HG03342 (cell line): ENCODE measurements at regions not wholly inside any gene's neighbourhood (a gene's known extent, or its start where the extent isn't known, plus 50 kb on each side); places are given as distances from the start of the nearest gene placed in this dataset.

Source experiments
- ATAC-seq: cut with Tn5 transposase; IDR thresholded peaks from one replicate; pipeline ENCODE4 v1.9.1; 2021; ENCODE audit warnings: mild to moderate bottlenecking, moderate library complexity; ENCODE audit not compliant: unreplicated experiment

- ATAC-seq, result no peak
These were observed 105.1 kb downstream of the TRAPPC11 start for GRCh38 chr4:183763990-183764754.

- no peak for ATAC-seq
These were observed 106.3 kb downstream of the TRAPPC11 start for GRCh38 chr4:183765251-183765911.

GRCh38 chr4:183766140-183766539, 107.0 kb downstream of the TRAPPC11 start:
- no peak for ATAC-seq

- ATAC-seq, result no peak
These were observed 111.8 kb downstream of the TRAPPC11 start for GRCh38 chr4:183770906-183771305.

GRCh38 chr4:183772361-183772760, 113.3 kb downstream of the TRAPPC11 start:
- ATAC-seq, result no peak

- no peak for ATAC-seq
These were observed 114.7 kb downstream of the TRAPPC11 start for GRCh38 chr4:183773790-183774189.

- ATAC-seq, result no peak
These were observed 121.8 kb upstream of the STOX2 start for GRCh38 chr4:183783306-183783705.

- no peak for ATAC-seq
These were observed 121.0 kb upstream of the STOX2 start for GRCh38 chr4:183783991-183784553.

GRCh38 chr4:183788308-183788905, 116.7 kb upstream of the STOX2 start:
- ATAC-seq, result no peak

GRCh38 chr4:183789657-183790056, 115.5 kb upstream of the STOX2 start:
- no peak for ATAC-seq

- ATAC-seq, result no peak
These were observed 114.4 kb upstream of the STOX2 start for GRCh38 chr4:183790661-183791060.

GRCh38 chr4:183797011-183797444, 108.1 kb upstream of the STOX2 start:
- no peak for ATAC-seq

GRCh38 chr4:183797445-183798300, 107.4 kb upstream of the STOX2 start:
- no peak for ATAC-seq

- no peak for ATAC-seq
These were observed 106.5 kb upstream of the STOX2 start for GRCh38 chr4:183798301-183799253.

GRCh38 chr4:183801457-183802165, 103.5 kb upstream of the STOX2 start:
- ATAC-seq, result no peak

- no peak for ATAC-seq
These were observed 98.8 kb upstream of the STOX2 start for GRCh38 chr4:183806341-183806740.

GRCh38 chr4:183807420-183808096, 97.5 kb upstream of the STOX2 start:
- no peak for ATAC-seq

- no peak for ATAC-seq
These were observed 97.0 kb upstream of the STOX2 start for GRCh38 chr4:183808097-183808456.

GRCh38 chr4:183812567-183812966, 92.5 kb upstream of the STOX2 start:
- ATAC-seq, result no peak
